C4-2B (cell line): ENCODE measurements at regions not wholly inside any gene's neighbourhood (a gene's known extent, or its start where the extent isn't known, plus 50 kb on each side); places are given as distances from the start of the nearest gene placed in this dataset.
A peak's percentile ranks its signal among the peaks of the same experiment; 100 is the strongest.
"Not testable (repeated sequence)": the region's sequence is repeated elsewhere in the genome, so short reads cannot be mapped to it uniquely, and the experiment has no call there.

ENCODE experiments used
- H3K27ac ChIP-seq: fragments of 450-650 bp; 2 replicates; pipeline ENCODE4 v1.5.1; 2017
- CTCF ChIP-seq: fragments of 450-650 bp; conservative IDR thresholded peaks from 2 replicates; pipeline ENCODE4 v1.5.1; 2017; ENCODE audit warnings: mild to moderate bottlenecking
- ZFX ChIP-seq: fragments of 450-650 bp; IDR thresholded peaks from 2 replicates; pipeline ENCODE4 v1.6.1; 2017

- no peak for TF ChIP-seq CTCF
- no peak overlapping the region for H3K27ac ChIP-seq
Measured at GRCh38 chr2:129831018-129831417, 148.4 kb upstream of the RAB6C start.

- H3K27ac ChIP-seq = not testable (repeated sequence)
Measured at GRCh38 chr2:129833465-129833864, 146.0 kb upstream of the RAB6C start.

DNA sequence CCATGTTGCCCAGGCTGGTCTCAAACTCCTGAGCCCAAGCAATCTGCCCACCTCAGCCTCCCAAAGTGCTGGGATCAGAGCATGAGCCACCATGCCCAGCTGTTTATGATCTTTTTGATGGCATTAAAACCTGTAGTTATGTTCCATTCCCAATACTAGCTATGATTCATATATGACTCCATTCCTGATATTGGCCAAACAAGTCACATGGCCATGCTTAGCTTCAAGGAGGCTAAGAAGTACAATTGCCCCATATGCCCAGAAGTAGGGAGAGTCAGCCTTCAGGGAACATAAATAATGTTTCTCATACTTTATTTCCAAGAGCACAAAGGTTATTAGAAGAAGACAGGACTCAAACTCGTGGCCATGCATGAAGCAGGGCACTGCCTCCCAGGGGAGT lies 132.4 kb upstream of the RAB6C start:
- H3K27ac ChIP-seq = no peak overlapping the region
- no peak for TF ChIP-seq ZFX
- TF ChIP-seq CTCF = no peak

- TF ChIP-seq CTCF (peak; percentile 78), ZFX (no peak)
Measured at GRCh38 chr2:129849559-129850160, 129.8 kb upstream of the RAB6C start.

GRCh38 chr2:129857200-129857599 lies 122.3 kb upstream of the RAB6C start:
- no peak for TF ChIP-seq ZFX
- no peak for TF ChIP-seq CTCF
- H3K27ac ChIP-seq = no peak overlapping the region

More at GRCh38 chr2:129849559-129850160, 129.8 kb upstream of the RAB6C start:
- no peak overlapping the region for H3K27ac ChIP-seq

- TF ChIP-seq ZFX (no peak), CTCF (no peak)
- no peak overlapping the region for H3K27ac ChIP-seq
Measured at GRCh38 chr2:129859175-129859574, 120.3 kb upstream of the RAB6C start.

DNA sequence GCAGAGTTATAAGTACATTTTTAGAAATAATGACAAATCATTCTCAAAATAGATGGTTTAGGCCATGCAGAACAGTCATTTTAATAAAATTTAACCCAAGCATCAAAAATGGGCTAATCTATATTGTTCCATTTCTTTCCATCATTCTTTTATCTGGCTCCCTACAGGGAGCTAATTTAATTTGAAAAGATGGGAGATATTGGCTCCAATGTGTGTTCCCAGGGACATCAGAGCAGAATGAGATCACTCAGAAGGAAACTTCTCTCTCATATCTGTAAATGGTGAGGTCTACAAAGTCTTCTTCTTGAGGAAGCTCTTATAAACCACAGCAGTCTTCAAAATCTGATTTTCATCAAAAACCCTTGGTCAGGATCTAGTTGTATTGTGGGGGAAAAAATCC lies 119.4 kb upstream of the RAB6C start:
- H3K27ac ChIP-seq = no peak overlapping the region
- no peak for TF ChIP-seq CTCF

DNA sequence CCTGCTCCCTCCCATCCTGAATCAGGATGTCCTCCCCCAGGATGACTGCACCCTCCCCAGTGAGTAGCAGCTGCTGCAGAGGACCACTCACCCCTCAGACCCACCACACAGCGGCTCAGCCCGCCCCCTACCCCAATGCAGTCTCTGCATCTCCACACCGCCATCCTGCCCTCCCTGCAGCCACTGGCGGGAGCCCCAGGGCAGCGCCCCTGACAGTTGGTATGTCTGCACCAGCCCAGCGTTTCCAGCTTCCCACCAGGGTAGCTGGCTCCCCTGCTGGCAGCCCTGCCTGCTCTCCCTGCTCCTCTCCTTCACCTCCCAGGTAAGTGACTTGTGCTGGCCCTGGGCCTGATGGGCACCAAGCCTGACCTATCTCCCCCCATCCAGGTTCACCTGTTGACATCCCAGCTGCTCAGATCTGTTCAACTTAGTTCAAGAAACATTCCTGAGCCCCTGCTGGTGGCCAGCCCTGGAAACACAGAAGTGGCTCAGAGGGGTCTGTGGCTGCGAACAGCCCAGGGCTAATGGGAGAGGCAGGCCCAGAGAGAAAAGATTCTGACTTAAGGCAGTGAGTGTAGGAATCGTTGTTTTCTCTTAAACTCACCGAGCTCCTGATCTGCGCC lies 117.7 kb upstream of the RAB6C start:
- TF ChIP-seq CTCF = no peak
- TF ChIP-seq ZFX = no peak
- no peak overlapping the region for H3K27ac ChIP-seq
